Gastrocnemius medialis (tissue), 4 donors: ENCODE measurements at regions not wholly inside any gene's neighbourhood (a gene's known extent, or its start where the extent isn't known, plus 50 kb on each side); places are given as distances from the start of the nearest gene placed in this dataset.

Source experiments
- CTCF ChIP-seq, 5 experiments: fragments of 450-650 bp in 3 of 5; fragments of 200-600 bp in 2 of 5; sonication (generic) in 2 of 5; IDR thresholded peaks in 4 of 5; conservative IDR thresholded peaks in 1 of 5; 1 replicate in 4 of 5; 2 replicates in 1 of 5; pipeline ENCODE4 v1.5.1; 2016 to 2019; ENCODE audit warnings: antibody characterized with exemption in 5 of 5, mild to moderate bottlenecking in 3 of 5, moderate library complexity in 3 of 5
- POLR2A ChIP-seq, 2 donors: fragments of 450-650 bp; IDR thresholded peaks; one replicate each; pipeline ENCODE4 v1.6.1; 2017; ENCODE audit warnings: antibody characterized with exemption in 2 of 2, mild to moderate bottlenecking in 2 of 2, moderate library complexity in 2 of 2

GRCh38 chr11:31969359-31969702, 121.5 kb upstream of the RCN1 start:
- TF ChIP-seq CTCF (IDR thresholded peaks at IDR 0.05 in 4 of 5, conservative IDR thresholded peaks at IDR 0.05 in 1 of 5) (no peak), POLR2A (IDR thresholded peaks at IDR 0.05) (no peak)
